Fibroblast of lung (primary cell): ENCODE measurements at regions not wholly inside any gene's neighbourhood (a gene's known extent, or its start where the extent isn't known, plus 50 kb on each side); places are given as distances from the start of the nearest gene placed in this dataset.

Experiments
- EZH2 ChIP-seq: IDR thresholded peaks from 2 replicates; pipeline ENCODE4 v1.5.1; 2012; ENCODE audit warnings: low read length, control low read depth, mild to moderate bottlenecking; ENCODE audit errors: missing control alignments
- TF ChIP-seq, protein P1 (sequence below), 2 donors: IDR thresholded peaks in 1 of 2; conservative IDR thresholded peaks in 1 of 2; 1 replicate in 1 of 2; 2 replicates in 1 of 2; pipeline ENCODE4 v1.5.1; 2011 to 2012; ENCODE audit warnings: low read length in 2 of 2, control low read depth in 1 of 2, inconsistent platforms in 1 of 2, low read depth in 1 of 2, mild to moderate bottlenecking in 1 of 2

DNA sequence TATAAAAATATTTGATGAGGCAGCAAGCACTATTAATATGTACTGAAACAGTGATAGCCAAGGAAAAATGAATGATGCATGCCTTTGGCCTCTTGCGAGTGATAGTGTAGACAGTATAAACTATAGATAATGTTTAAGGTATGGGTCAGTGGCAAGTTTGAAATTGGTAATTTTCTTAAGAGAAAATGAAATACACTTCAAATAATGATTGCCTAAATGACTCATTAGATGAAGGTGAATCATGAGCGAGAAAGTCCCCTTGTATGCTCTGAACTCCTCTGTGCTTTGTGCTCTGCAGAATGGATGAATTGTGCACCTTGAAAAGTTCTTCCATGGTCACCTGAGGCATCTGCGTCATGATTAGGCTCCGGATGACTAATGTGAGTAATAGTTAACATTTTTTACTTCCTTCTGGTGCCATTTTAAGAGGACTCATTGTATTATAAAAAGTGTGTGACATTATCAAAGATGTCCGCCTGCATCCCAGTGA lies 84.9 kb upstream of the RTL1 start:
- TF ChIP-seq, protein P1, sequence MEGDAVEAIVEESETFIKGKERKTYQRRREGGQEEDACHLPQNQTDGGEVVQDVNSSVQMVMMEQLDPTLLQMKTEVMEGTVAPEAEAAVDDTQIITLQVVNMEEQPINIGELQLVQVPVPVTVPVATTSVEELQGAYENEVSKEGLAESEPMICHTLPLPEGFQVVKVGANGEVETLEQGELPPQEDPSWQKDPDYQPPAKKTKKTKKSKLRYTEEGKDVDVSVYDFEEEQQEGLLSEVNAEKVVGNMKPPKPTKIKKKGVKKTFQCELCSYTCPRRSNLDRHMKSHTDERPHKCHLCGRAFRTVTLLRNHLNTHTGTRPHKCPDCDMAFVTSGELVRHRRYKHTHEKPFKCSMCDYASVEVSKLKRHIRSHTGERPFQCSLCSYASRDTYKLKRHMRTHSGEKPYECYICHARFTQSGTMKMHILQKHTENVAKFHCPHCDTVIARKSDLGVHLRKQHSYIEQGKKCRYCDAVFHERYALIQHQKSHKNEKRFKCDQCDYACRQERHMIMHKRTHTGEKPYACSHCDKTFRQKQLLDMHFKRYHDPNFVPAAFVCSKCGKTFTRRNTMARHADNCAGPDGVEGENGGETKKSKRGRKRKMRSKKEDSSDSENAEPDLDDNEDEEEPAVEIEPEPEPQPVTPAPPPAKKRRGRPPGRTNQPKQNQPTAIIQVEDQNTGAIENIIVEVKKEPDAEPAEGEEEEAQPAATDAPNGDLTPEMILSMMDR (conservative IDR thresholded peaks at IDR 0.05 in 1 of 2, IDR thresholded peaks at IDR 0.05 in 1 of 2; ENCODE audit: low read depth in 1 of 2, low read length in 2 of 2): no peak
- TF ChIP-seq EZH2: no peak
